Activated naive CD8-positive, alpha-beta T cell treated with anti-CD3 and anti-CD28 coated beads for 36 hours (primary cell): ENCODE measurements at regions not wholly inside any gene's neighbourhood (a gene's known extent, or its start where the extent isn't known, plus 50 kb on each side); places are given as distances from the start of the nearest gene placed in this dataset.
"Not testable (repeated sequence)": the region's sequence is repeated elsewhere in the genome, so short reads cannot be mapped to it uniquely, and the experiment has no call there.

Experiments used
- DNase-seq: peaks from one replicate; pipeline ENCODE4 v3.0.0; 2021
- H3K27ac Mint-ChIP-seq: one replicate; pipeline ENCODE4 v1.8.0; 2022; ENCODE audit warnings: mild to moderate bottlenecking, moderate library complexity, mixed read lengths
- H3K27me3 Mint-ChIP-seq: one replicate; pipeline ENCODE4 v1.8.0; 2022; ENCODE audit warnings: mild to moderate bottlenecking, mixed read lengths
- H3K36me3 Mint-ChIP-seq: one replicate; pipeline ENCODE4 v1.8.0; 2021; ENCODE audit warnings: mild to moderate bottlenecking, mixed read lengths
- H3K4me1 Mint-ChIP-seq: one replicate; pipeline ENCODE4 v1.8.0; 2021; ENCODE audit warnings: mixed read lengths
- H3K4me3 Mint-ChIP-seq: one replicate; pipeline ENCODE4 v1.8.0; 2022; ENCODE audit warnings: mild to moderate bottlenecking, moderate library complexity, mixed read lengths
- H3K9me3 Mint-ChIP-seq: one replicate; pipeline ENCODE4 v1.8.0; 2022; ENCODE audit warnings: mixed read lengths

DNA sequence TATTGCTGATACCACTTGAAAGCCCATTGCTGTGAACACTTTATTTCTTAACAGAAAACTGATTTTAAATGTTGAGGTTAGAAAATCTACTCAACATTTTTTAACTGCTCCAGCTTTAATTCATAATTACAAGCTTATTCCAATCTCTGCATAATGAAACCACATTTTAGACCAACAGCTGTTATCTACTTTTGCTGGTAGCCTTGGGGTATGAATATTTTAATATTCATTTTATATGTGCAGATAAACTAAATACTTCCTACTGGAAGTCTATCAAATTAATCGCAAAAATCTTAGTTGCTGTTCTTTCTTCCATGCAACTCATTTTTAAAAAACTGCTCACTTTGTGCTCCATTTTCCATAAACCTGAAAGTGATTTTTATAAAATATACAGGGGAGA is 189.3 kb upstream of the SLC35B3 start:
- no peaks in the 10 kb centered on the region for H3K4me1 Mint-ChIP-seq
- no peak overlapping the region for H3K27ac Mint-ChIP-seq
- DNase-seq = no peak
- no peaks in the 10 kb centered on the region for H3K9me3 Mint-ChIP-seq
- no peaks in the 10 kb centered on the region for H3K36me3 Mint-ChIP-seq
- no peaks in the 10 kb centered on the region for H3K27me3 Mint-ChIP-seq
- no peak overlapping the region for H3K4me3 Mint-ChIP-seq

DNA sequence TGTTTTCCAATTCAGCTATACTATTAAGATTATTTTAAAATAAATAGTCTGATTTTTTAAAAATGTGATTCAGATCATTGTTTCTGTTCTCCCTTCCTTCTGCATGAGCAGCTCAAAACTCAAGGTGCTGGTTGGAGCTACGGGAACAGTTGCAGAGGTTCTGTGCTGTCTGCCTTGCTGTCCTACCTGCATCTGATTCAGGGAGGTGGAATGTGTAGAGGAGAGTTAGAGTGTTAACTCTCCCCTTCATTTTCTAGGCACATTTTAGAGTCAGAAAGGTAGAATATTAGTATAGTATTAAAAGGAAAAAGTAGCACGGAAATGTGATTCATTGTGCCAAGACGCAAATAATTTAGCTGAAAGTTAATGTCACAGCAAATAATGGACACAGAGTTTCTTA is 188.1 kb upstream of the SLC35B3 start:
- Mint-ChIP-seq H3K36me3 (no peaks in the 10 kb centered on the region), H3K27ac (no peak overlapping the region), H3K27me3 (no peaks in the 10 kb centered on the region), H3K4me3 (no peak overlapping the region), H3K4me1 (no peaks in the 10 kb centered on the region), H3K9me3 (no peaks in the 10 kb centered on the region)
- DNase-seq = no peak

DNA sequence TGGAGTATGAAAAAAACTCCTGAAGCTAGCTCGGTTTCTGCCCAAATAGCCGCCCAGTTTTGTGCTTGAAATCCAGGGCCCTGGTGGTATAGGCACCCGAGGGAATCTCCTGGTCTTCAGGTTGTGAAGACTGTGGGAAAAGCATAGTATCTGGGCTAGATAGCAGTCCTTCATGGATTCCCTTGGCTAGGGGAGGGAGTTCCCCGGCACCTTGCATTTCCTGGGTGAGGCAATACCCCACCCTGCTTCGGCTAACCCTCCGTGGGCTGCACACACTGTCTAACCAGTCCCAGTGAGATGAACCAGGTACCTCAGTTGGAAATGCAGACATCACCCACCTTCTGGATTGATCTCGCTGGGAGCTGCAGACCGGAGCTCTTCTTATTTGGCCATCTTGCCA is 184.5 kb upstream of the SLC35B3 start:
- Mint-ChIP-seq H3K4me3 (no peak overlapping the region), H3K36me3 (no peaks in the 10 kb centered on the region), H3K27ac (no peak overlapping the region), H3K27me3 (no peaks in the 10 kb centered on the region), H3K9me3 (no peaks in the 10 kb centered on the region), H3K4me1 (no peaks in the 10 kb centered on the region)
- no peak for DNase-seq

DNA sequence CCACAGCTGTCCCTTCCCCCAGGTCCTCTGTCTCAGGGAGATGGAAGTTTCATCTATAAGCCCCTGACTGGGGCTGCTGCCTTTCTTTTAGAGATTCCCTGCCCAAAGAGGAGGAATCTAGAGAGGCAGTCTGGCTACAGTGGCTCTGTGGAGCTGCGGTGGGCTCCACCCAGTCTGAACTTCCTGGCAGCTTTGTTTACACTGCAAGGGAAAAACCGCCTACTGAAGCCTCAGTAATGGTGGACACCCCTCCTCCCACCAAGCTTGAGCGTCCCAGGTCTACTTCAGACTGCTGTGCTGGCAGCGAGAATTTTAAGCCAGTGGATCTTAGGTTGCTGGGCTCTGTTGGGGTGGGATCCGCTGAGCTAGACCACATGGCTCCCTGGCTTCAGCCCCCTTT is 184.1 kb upstream of the SLC35B3 start:
- not testable (repeated sequence) for DNase-seq, H3K36me3 Mint-ChIP-seq, H3K4me1 Mint-ChIP-seq, H3K27me3 Mint-ChIP-seq, H3K27ac Mint-ChIP-seq, H3K9me3 Mint-ChIP-seq, H3K4me3 Mint-ChIP-seq

DNA sequence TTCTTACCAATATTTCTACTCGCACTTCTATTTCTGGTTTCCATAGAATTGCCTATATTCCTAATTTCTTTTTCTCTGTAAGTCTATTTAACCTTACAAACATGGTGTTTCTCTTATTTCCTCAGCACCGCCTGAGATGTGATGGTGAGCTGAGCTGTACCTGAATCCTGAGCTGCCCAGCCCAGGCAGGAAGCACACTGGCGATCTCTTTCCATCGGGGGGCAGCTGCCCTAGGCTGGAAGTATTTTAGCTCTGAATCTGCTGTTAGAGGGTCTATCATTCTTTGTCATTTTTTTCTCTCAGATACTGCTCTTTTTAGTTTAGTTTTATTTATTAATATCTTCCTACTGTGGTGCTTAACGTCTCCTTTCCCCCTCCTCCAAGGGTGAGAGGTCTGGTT is 173.4 kb upstream of the SLC35B3 start:
- DNase-seq = no peak
- H3K9me3 Mint-ChIP-seq = peaks cover 6% of the 10 kb centered on the region
- H3K27me3 Mint-ChIP-seq = peaks cover 7% of the 10 kb centered on the region
- H3K36me3 Mint-ChIP-seq = no peaks in the 10 kb centered on the region
- no peak overlapping the region for H3K4me3 Mint-ChIP-seq
- no peak overlapping the region for H3K27ac Mint-ChIP-seq
- H3K4me1 Mint-ChIP-seq = no peaks in the 10 kb centered on the region

DNA sequence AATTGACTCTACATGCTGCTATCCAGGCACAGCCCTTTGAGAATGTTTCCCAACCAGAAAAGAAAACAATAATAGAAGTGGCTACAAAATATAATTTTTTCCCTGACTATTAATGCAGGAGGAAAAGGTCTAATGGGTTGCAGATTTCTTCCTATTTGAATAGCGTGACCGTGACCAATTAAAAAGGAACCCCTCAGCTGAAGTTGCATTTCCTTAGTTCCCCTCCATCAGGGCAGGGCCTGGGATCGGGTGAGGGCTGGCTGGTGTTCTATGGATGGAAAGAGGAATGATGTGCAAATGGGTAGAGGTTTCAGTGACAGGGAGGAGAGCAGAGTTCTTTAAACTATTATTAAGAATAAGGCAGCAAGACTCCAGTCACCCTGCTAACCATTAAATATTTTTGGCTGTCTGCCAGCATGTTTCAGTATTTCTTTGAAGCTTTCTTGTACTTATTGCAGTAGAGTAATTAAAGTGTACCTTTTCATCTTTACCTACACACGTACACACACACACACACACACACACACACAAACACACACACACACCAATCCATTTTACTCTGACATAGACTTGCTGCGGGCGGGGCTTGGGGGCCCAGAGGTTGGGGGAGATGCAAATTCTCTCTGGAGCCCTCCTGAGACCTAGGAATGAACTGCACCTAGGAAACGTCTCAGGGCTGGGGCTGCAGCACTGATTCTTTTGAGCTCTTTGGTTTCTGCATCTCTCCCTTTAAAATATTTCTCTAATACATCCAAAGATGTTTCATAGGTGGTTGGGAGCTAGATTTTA is 154.8 kb upstream of the SLC35B3 start:
- H3K9me3 Mint-ChIP-seq = peaks cover 9% of the 10 kb centered on the region
- H3K27ac Mint-ChIP-seq = no peak overlapping the region
- H3K4me1 Mint-ChIP-seq = no peaks in the 10 kb centered on the region
- H3K4me3 Mint-ChIP-seq = no peak overlapping the region
- no peaks in the 10 kb centered on the region for H3K36me3 Mint-ChIP-seq
- H3K27me3 Mint-ChIP-seq = no peaks in the 10 kb centered on the region
- no peak for DNase-seq

DNA sequence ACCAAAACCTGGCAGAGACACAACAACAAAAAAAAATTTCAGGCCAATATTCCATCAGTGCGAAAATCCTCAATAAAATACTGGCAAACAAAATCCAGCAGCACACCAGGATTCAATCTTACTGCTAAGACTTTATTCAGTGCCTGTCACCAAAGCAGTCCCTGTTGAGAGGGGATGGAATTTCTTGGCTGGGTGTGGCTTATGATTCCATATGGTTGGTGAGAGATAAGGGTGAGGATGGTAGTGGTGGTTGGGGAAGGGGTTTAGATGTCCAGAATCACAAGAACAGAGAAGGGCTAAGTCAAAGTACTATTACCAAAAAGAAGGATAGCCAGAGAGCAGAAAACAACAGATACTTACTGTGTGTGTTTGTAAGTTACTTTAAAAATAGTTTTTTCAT is 152.8 kb upstream of the SLC35B3 start:
- Mint-ChIP-seq H3K9me3 (peaks cover 11% of the 10 kb centered on the region), H3K27me3 (no peaks in the 10 kb centered on the region), H3K27ac (no peak overlapping the region), H3K4me1 (no peaks in the 10 kb centered on the region), H3K4me3 (no peak overlapping the region), H3K36me3 (no peaks in the 10 kb centered on the region)
- DNase-seq = no peak

DNA sequence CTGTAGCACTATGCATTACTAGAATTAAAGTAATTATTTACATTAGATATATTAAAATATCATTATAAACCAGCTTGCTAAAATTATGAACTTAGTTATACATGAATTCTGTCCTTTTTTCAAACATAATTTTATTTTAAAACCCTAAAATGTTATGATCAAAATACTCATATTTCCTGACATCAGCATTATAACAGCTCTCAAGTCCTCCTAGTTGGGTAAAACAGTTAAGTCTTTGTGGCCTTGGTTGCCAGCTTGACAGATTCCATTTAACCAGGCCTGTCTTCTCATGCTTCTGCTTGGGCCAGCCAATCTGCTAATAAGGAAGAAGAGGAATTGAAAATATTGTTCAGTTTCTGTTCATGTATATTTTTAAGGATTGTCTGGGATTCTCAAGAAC is 147.9 kb upstream of the SLC35B3 start:
- no peaks in the 10 kb centered on the region for H3K27me3 Mint-ChIP-seq
- no peaks in the 10 kb centered on the region for H3K4me1 Mint-ChIP-seq
- H3K36me3 Mint-ChIP-seq = no peaks in the 10 kb centered on the region
- peaks cover 5% of the 10 kb centered on the region for H3K9me3 Mint-ChIP-seq
- no peak overlapping the region for H3K4me3 Mint-ChIP-seq
- no peak for DNase-seq
- no peak overlapping the region for H3K27ac Mint-ChIP-seq

DNA sequence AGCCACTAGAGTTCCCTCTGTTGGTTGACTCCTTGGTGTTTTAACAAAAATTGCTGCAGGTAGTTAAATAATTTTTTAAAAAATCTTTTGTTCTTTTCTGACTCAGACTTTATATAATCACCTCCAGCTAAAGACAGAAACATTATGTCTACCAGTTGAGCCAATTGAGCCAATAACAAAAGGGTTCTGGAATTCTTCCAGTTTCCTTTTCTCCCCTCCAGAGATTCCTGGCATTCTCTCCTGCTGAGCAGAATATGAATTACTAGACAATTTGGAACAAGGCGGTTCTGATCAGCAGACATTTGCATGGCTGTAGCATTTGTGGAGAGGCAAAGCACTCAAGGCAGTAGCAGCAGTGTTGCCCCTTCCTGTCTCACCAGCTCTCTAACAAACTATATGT is 144.0 kb upstream of the SLC35B3 start:
- H3K27ac Mint-ChIP-seq = no peak overlapping the region
- no peak overlapping the region for H3K4me3 Mint-ChIP-seq
- DNase-seq = no peak
- H3K9me3 Mint-ChIP-seq = peaks cover 2% of the 10 kb centered on the region
- H3K27me3 Mint-ChIP-seq = peaks cover 3% of the 10 kb centered on the region
- no peaks in the 10 kb centered on the region for H3K4me1 Mint-ChIP-seq
- no peaks in the 10 kb centered on the region for H3K36me3 Mint-ChIP-seq

DNA sequence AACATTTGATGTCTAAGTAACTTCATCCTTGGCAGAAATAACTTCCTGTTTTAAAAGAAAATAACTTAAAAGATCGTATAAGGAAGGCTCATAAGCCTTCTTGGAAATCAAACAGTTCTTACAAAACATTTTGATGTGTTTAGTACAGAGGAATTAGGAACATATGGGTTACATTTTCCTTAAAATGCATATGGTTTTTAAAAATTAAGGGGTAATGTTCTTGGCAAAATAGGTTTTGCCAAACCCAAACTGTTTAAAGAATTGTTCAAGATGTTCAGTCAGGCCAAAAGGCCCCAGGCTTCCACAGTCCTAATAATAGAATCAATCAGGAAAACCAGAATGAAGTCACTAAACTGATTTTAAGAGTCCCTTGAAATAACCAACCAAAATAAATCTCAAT is 142.7 kb upstream of the SLC35B3 start:
- Mint-ChIP-seq H3K27me3 (peaks cover 3% of the 10 kb centered on the region), H3K4me3 (no peak overlapping the region), H3K4me1 (no peaks in the 10 kb centered on the region), H3K27ac (no peak overlapping the region), H3K9me3 (peaks cover 1% of the 10 kb centered on the region), H3K36me3 (no peaks in the 10 kb centered on the region)
- DNase-seq = no peak

DNA sequence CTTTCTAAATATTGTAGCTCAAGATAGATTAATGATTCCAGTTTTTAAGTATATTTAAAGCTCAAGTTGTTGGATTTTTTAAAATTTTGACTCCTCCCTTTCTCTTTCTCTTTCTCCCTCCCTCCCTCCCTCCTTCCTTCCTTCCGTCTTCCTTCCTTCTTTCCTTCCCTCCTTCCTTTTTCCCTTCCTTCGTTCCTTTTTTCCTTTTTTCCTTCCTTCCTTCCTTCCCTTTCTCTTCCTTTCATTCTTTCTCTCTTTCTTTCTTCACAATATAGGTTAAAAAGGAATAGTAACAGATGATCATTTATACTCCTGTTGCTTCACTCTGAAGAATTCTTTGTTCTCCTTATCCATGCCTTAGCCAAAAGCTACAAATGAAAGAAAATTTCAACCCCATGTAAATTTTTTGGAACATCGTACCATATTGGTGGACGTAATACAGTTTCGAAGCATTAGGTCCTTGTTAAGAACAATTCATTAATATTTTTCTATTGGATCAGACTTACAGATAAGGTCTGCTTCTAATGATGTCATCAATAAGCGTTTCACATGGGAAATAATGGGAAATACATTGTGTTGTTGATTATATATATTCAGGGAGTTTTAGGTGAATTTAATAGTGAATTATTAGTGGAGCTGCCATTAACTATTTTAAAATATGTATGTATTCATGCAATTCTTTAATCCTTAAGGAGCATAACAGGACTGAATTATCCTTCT is 139.6 kb upstream of the SLC35B3 start:
- Mint-ChIP-seq H3K4me1 (no peaks in the 10 kb centered on the region), H3K27ac (no peak overlapping the region), H3K9me3 (no peaks in the 10 kb centered on the region), H3K27me3 (peaks cover 3% of the 10 kb centered on the region), H3K36me3 (no peaks in the 10 kb centered on the region), H3K4me3 (no peak overlapping the region)
- no peak for DNase-seq

DNA sequence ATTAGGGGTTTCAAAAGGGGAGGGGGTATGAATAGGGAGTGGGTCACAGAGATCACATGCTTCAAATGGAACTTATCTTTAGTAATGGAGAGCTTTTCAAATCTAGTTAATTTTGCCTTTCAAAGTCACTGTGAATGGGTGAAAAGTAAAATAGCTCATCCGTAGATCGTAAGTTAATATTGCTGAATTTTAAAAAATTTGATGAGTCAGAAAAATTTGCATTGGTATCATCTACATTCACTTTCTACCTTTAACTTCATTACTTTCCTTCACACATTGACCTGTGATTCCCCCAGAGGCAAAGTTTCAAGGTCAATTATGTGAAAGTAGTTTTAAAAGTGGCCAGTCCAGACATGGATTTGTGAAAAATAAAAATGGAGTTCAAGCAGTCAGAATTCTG is 139.0 kb upstream of the SLC35B3 start:
- H3K4me1 Mint-ChIP-seq = no peaks in the 10 kb centered on the region
- H3K4me3 Mint-ChIP-seq = no peak overlapping the region
- H3K27me3 Mint-ChIP-seq = peaks cover 3% of the 10 kb centered on the region

DNA sequence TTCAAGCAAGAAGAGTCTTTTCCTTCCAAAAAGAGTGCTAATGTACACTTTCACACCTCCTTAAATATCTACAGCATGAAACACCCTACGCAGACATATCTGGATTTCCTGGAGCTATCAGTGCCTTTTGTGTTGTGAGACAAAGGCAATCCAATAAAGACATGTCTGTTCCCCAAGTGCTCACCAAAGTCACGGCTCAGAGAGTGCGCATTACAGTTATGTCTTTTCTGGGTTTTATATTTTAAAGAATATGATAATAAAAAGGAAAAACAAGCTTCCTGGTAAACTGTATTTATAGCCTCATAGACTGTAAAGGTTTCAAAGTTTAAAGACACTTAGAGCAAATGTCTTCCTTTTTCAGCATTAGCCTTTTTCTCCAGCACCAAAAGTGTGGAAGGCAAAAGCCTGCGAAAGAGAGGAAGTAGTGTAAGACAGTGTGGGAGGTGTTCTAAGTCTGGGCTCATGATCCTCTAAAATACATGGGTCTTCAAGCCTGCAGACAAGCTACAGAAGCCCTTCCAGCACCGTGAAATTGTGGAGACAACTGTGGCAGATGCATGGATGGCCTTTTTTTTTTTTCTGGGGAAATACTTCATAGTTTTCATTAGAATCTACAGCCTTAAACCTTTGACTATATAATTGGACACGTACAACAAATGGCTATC is 135.0 kb upstream of the SLC35B3 start:
- no peaks in the 10 kb centered on the region for H3K36me3 Mint-ChIP-seq
- peaks cover 3% of the 10 kb centered on the region for H3K27me3 Mint-ChIP-seq
- no peaks in the 10 kb centered on the region for H3K9me3 Mint-ChIP-seq
- DNase-seq = no peak
- H3K4me3 Mint-ChIP-seq = no peak overlapping the region
- no peak overlapping the region for H3K27ac Mint-ChIP-seq
- H3K4me1 Mint-ChIP-seq = no peaks in the 10 kb centered on the region

More for the DNA sequence above, 139.0 kb upstream of the SLC35B3 start:
- Mint-ChIP-seq H3K9me3 (no peaks in the 10 kb centered on the region), H3K27ac (no peak overlapping the region), H3K36me3 (no peaks in the 10 kb centered on the region)
- DNase-seq = no peak

DNA sequence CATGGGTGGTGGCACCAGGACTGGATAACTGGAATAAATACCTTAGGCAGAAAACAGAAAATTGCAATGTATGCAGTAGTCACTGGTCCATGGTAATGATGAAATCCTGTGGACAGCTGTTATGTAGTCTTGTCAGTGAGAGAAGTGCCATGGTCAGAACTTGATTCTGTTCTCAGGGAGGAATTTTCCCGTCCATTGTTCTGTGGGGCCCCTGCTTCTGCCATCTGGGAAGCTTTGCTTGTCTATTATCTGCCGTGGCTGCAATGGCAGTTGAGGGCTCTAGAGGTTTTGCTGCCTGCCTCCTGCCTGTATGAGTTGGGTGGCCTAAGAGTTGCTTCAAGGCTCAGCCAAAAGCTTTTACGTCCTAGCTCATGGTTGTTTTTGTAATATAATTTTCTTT is 126.8 kb upstream of the SLC35B3 start:
- Mint-ChIP-seq H3K36me3 (no peaks in the 10 kb centered on the region), H3K27me3 (no peaks in the 10 kb centered on the region), H3K4me1 (no peaks in the 10 kb centered on the region), H3K27ac (no peak overlapping the region), H3K4me3 (no peak overlapping the region), H3K9me3 (no peaks in the 10 kb centered on the region)
- DNase-seq = no peak

DNA sequence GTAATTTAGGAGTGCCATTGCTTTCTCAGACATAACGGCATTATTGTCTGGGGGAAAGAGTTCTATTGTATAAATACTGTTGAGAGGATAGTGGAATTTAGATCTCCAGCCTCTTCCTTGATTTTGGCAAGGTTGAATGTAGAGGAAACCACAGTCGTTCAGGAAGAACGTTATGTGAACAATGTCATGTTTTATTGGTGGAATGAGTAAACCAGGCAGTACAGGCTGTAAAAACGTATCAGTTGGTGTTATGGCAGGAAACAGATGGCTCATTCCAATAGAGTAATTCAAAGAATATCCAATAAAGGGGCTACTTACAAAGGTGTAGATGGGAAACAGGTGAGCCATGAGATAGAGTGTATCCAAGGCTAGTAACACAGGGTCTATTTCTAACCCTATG is 123.6 kb upstream of the SLC35B3 start:
- Mint-ChIP-seq H3K4me3 (no peak overlapping the region), H3K27me3 (no peaks in the 10 kb centered on the region), H3K36me3 (no peaks in the 10 kb centered on the region), H3K27ac (no peak overlapping the region), H3K9me3 (no peaks in the 10 kb centered on the region), H3K4me1 (no peaks in the 10 kb centered on the region)
- DNase-seq = no peak
